ENCODE measurements at regions not wholly inside any gene's neighbourhood (a gene's known extent, or its start where the extent isn't known, plus 50 kb on each side); places are given as distances from the start of the nearest gene placed in this dataset.

- no peak for DNase-seq (ENCODE audit: low read depth in 1 of 2, low spot score in 2 of 2)
- H3K4me1 ChIP-seq (replicated peaks) = no peaks in the 10 kb centered on the region
- H3K27me3 ChIP-seq (replicated peaks) = no peaks in the 10 kb centered on the region
- H3K9me3 ChIP-seq (replicated peaks) = no peaks in the 10 kb centered on the region
- no peaks in the 10 kb centered on the region for H3K36me3 ChIP-seq
- no peak overlapping the region for H3K27ac ChIP-seq
- H3K4me3 ChIP-seq = no peak overlapping the region
These were observed 126.8 kb upstream of the NRP1 start for GRCh38 chr10:33461295-33461640.

- no peak for DNase-seq (ENCODE audit: low read depth in 1 of 2, low spot score in 2 of 2)
- Histone ChIP-seq H3K9me3 (replicated peaks) (no peaks in the 10 kb centered on the region), H3K27ac (no peak overlapping the region), H3K4me1 (replicated peaks) (no peaks in the 10 kb centered on the region), H3K36me3 (no peaks in the 10 kb centered on the region), H3K4me3 (no peak overlapping the region), H3K27me3 (replicated peaks) (no peaks in the 10 kb centered on the region)
These were observed 126.2 kb upstream of the NRP1 start for GRCh38 chr10:33460505-33461294.

GRCh38 chr10:33459602-33460001 is 125.1 kb upstream of the NRP1 start:
- H3K27me3 ChIP-seq (replicated peaks) = no peaks in the 10 kb centered on the region
- no peaks in the 10 kb centered on the region for H3K9me3 ChIP-seq (replicated peaks)
- no peak for DNase-seq (ENCODE audit: low read depth in 1 of 2, low spot score in 2 of 2)
- H3K4me1 ChIP-seq (replicated peaks) = no peaks in the 10 kb centered on the region
- H3K36me3 ChIP-seq = no peaks in the 10 kb centered on the region
- H3K4me3 ChIP-seq = no peak overlapping the region
- H3K27ac ChIP-seq = no peak overlapping the region

- H3K4me1 ChIP-seq (replicated peaks) = no peaks in the 10 kb centered on the region
- H3K36me3 ChIP-seq = no peaks in the 10 kb centered on the region
- H3K4me3 ChIP-seq = no peak overlapping the region
- H3K27ac ChIP-seq = no peak overlapping the region
- H3K27me3 ChIP-seq (replicated peaks) = no peaks in the 10 kb centered on the region
- no peaks in the 10 kb centered on the region for H3K9me3 ChIP-seq (replicated peaks)
- no peak for DNase-seq (ENCODE audit: low read depth in 1 of 2, low spot score in 2 of 2)
These were observed 120.6 kb upstream of the NRP1 start for GRCh38 chr10:33455029-33455428.

- no peak overlapping the region for H3K27ac ChIP-seq
- no peaks in the 10 kb centered on the region for H3K36me3 ChIP-seq
- no peak for DNase-seq (ENCODE audit: low read depth in 1 of 2, low spot score in 2 of 2)
- no peaks in the 10 kb centered on the region for H3K27me3 ChIP-seq (replicated peaks)
- H3K9me3 ChIP-seq (replicated peaks) = no peaks in the 10 kb centered on the region
- H3K4me1 ChIP-seq (replicated peaks) = no peaks in the 10 kb centered on the region
- H3K4me3 ChIP-seq = no peak overlapping the region
These were observed 120.1 kb upstream of the NRP1 start for GRCh38 chr10:33454554-33454953.

GRCh38 chr10:33453081-33454025 is 118.9 kb upstream of the NRP1 start:
- no peak overlapping the region for H3K4me3 ChIP-seq
- no peaks in the 10 kb centered on the region for H3K27me3 ChIP-seq (replicated peaks)
- no peaks in the 10 kb centered on the region for H3K36me3 ChIP-seq
- H3K9me3 ChIP-seq (replicated peaks) = no peaks in the 10 kb centered on the region
- H3K27ac ChIP-seq = no peak overlapping the region
- DNase-seq (ENCODE audit: low read depth in 1 of 2, low spot score in 2 of 2) = no peak
- H3K4me1 ChIP-seq (replicated peaks) = no peaks in the 10 kb centered on the region

- Histone ChIP-seq H3K4me3 (no peak overlapping the region), H3K27ac (no peak overlapping the region), H3K27me3 (replicated peaks) (no peaks in the 10 kb centered on the region), H3K4me1 (replicated peaks) (no peaks in the 10 kb centered on the region), H3K36me3 (no peaks in the 10 kb centered on the region), H3K9me3 (replicated peaks) (no peaks in the 10 kb centered on the region)
- no peak for DNase-seq (ENCODE audit: low read depth in 1 of 2, low spot score in 2 of 2)
These were observed 114.1 kb upstream of the NRP1 start for GRCh38 chr10:33448421-33449140.

- H3K27ac ChIP-seq = no peak overlapping the region
- no peaks in the 10 kb centered on the region for H3K9me3 ChIP-seq (replicated peaks)
- H3K36me3 ChIP-seq = no peaks in the 10 kb centered on the region
- no peak overlapping the region for H3K4me3 ChIP-seq
- H3K27me3 ChIP-seq (replicated peaks) = no peaks in the 10 kb centered on the region
- H3K4me1 ChIP-seq (replicated peaks) = no peaks in the 10 kb centered on the region
- peak in 1 of 2 experiments; percentile 4 for DNase-seq (ENCODE audit: low read depth in 1 of 2, low spot score in 2 of 2)
These were observed 107.1 kb upstream of the NRP1 start for GRCh38 chr10:33441561-33441960.

GRCh38 chr10:33434933-33435332 is 100.5 kb upstream of the NRP1 start:
- no peaks in the 10 kb centered on the region for H3K36me3 ChIP-seq
- no peak overlapping the region for H3K4me3 ChIP-seq

GRCh38 chr10:33428682-33429081 is 94.2 kb upstream of the NRP1 start:
- DNase-seq (ENCODE audit: low read depth in 1 of 2, low spot score in 2 of 2) = no peak
- no peaks in the 10 kb centered on the region for H3K9me3 ChIP-seq (replicated peaks)
- no peaks in the 10 kb centered on the region for H3K36me3 ChIP-seq
- H3K27me3 ChIP-seq (replicated peaks) = no peaks in the 10 kb centered on the region
- H3K4me1 ChIP-seq (replicated peaks) = no peaks in the 10 kb centered on the region
- no peak overlapping the region for H3K4me3 ChIP-seq
- H3K27ac ChIP-seq = no peak overlapping the region

More at GRCh38 chr10:33434933-33435332, 100.5 kb upstream of the NRP1 start:
- H3K27me3 ChIP-seq (replicated peaks) = no peaks in the 10 kb centered on the region
- DNase-seq (ENCODE audit: low read depth in 1 of 2, low spot score in 2 of 2) = no peak
- H3K4me1 ChIP-seq (replicated peaks) = no peaks in the 10 kb centered on the region
- H3K9me3 ChIP-seq (replicated peaks) = no peaks in the 10 kb centered on the region
- no peak overlapping the region for H3K27ac ChIP-seq

GRCh38 chr10:33423154-33423529 is 88.7 kb upstream of the NRP1 start:
- H3K27me3 ChIP-seq (replicated peaks) = no peaks in the 10 kb centered on the region
- H3K36me3 ChIP-seq = no peaks in the 10 kb centered on the region
- H3K27ac ChIP-seq = no peak overlapping the region
- peaks cover 13% of the 10 kb centered on the region for H3K4me1 ChIP-seq (replicated peaks)
- no peak overlapping the region for H3K4me3 ChIP-seq
- H3K9me3 ChIP-seq (replicated peaks) = no peaks in the 10 kb centered on the region
- DNase-seq (ENCODE audit: low read depth in 1 of 2, low spot score in 2 of 2) = no peak

- Histone ChIP-seq H3K36me3 (no peaks in the 10 kb centered on the region), H3K27ac (peak overlapping the region; percentile 47; the same call in 1 of the 2 replicates), H3K9me3 (replicated peaks) (no peaks in the 10 kb centered on the region), H3K4me1 (replicated peaks) (peaks cover 13% of the 10 kb centered on the region), H3K27me3 (replicated peaks) (no peaks in the 10 kb centered on the region), H3K4me3 (no peak overlapping the region)
- DNase-seq (ENCODE audit: low read depth in 1 of 2, low spot score in 2 of 2) = no peak
These were observed 88.1 kb upstream of the NRP1 start for GRCh38 chr10:33422471-33423153.

GRCh38 chr10:33421789-33422462 is 87.5 kb upstream of the NRP1 start:
- H3K27me3 ChIP-seq (replicated peaks) = no peaks in the 10 kb centered on the region
- H3K27ac ChIP-seq = peak overlapping the region; percentile 47
- H3K9me3 ChIP-seq (replicated peaks) = no peaks in the 10 kb centered on the region
- peak; percentile 68 to 75 for DNase-seq (ENCODE audit: low read depth in 1 of 2, low spot score in 2 of 2)
- no peaks in the 10 kb centered on the region for H3K36me3 ChIP-seq
- no peak overlapping the region for H3K4me3 ChIP-seq
- peaks cover 13% of the 10 kb centered on the region for H3K4me1 ChIP-seq (replicated peaks)

All from SJSA1 (cell line).